ENCODE measurements at regions not wholly inside any gene's neighbourhood (a gene's known extent, or its start where the extent isn't known, plus 50 kb on each side); places are given as distances from the start of the nearest gene placed in this dataset.

DNA sequence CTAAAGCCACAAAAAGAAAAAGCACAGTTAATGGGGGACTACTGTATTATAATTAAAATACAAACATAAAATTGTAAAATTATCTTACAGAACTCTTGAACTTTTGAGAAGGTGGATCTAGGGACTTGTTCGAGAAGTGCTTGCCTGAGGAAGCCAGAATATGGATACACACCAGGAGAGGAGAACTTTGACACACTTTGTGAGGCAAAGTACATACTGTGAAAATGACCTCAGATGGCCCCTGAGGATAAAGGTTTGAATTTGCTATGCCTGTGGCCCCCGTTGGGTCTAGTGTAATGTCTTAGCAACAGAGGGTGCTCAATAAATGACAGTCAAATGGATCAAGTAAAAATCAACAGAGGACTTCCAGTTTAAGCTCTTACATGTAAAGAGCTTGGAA is 148.2 kb upstream of the CYP1B1 start:
- no TSS peak for BruUV-seq (replicated peaks)
- intact Hi-C loops (cut with micrococcal nuclease): no loop called here
- WGBS (ENCODE audit: insufficient coverage, low coverage, missing lambda C conversion rate): 0% methylated on average over 2 of the region's 2 CpGs
- Histone ChIP-seq H3K36me3 (ENCODE audit: control insufficient read depth, insufficient read depth, low read length) (no peaks in the 10 kb centered on the region), H3K4me1 (replicated peaks in 1 of 2; ENCODE audit: control insufficient read depth in 2 of 2, insufficient read depth in 2 of 2, low read length in 2 of 2) (no peaks in the 10 kb centered on the region), H3K4me2 (ENCODE audit: insufficient read depth, low read length) (no peak overlapping the region), H3K27me3 (ENCODE audit: control insufficient read depth in 2 of 2, insufficient read depth in 2 of 2, low read length in 2 of 2) (0 out of 5 replicates have a peak, but pooled peaks cover 0 to 2% of the 10 kb centered on the region in 2 experiments), H3K4me3 (no peak overlapping the region), H3K9ac (ENCODE audit: insufficient read depth in 1 of 2, low read depth in 2 of 2, low read length in 2 of 2) (no peak overlapping the region), H2AFZ (ENCODE audit: low read depth, low read length) (no peak overlapping the region), H3K9me1 (ENCODE audit: control insufficient read depth, insufficient read depth, low read length) (no peaks in the 10 kb centered on the region), H3K9me3 (replicated peaks; ENCODE audit: control insufficient read depth, insufficient read depth, low read depth, low read length) (no peaks in the 10 kb centered on the region), H3K79me2 (ENCODE audit: control insufficient read depth, insufficient read depth, low read length) (no peaks in the 10 kb centered on the region), H3K27ac (ENCODE audit: extremely low read depth, low read depth, low read length) (no peak overlapping the region), H4K20me1 (replicated peaks; ENCODE audit: control insufficient read depth, insufficient read depth, low read length) (no peaks in the 10 kb centered on the region)
- POLR2A ChIA-PET: no interaction called here
- CTCF ChIA-PET (ENCODE audit: low intra/inter-chr PET ratio): no interaction called here
- in situ Hi-C loops (cut with MboI): no loop called here
- no peak for TF ChIP-seq OTX1 (CRISPR knock-in tag; IDR thresholded peaks at IDR 0.05)
- TF ChIP-seq RHOXF2B (CRISPR knock-in tag; conservative IDR thresholded peaks at IDR 0.05): no peak
- no peak for TF ChIP-seq NFRKB (IDR thresholded peaks at IDR 0.05; ENCODE audit: low read depth)
- no peak for TF ChIP-seq ZNF780A (CRISPR knock-in tag; IDR thresholded peaks at IDR 0.05)
- TF ChIP-seq, protein P1, sequence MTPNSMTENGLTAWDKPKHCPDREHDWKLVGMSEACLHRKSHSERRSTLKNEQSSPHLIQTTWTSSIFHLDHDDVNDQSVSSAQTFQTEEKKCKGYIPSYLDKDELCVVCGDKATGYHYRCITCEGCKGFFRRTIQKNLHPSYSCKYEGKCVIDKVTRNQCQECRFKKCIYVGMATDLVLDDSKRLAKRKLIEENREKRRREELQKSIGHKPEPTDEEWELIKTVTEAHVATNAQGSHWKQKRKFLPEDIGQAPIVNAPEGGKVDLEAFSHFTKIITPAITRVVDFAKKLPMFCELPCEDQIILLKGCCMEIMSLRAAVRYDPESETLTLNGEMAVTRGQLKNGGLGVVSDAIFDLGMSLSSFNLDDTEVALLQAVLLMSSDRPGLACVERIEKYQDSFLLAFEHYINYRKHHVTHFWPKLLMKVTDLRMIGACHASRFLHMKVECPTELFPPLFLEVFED (CRISPR knock-in tag; conservative IDR thresholded peaks at IDR 0.05): no peak
- TF ChIP-seq SETDB1 (IDR thresholded peaks at IDR 0.05; ENCODE audit: low read length): no peak
- no peak for TF ChIP-seq CHD4 (IDR thresholded peaks at IDR 0.05; ENCODE audit: insufficient read depth, insufficient replicate concordance, low read depth, low read length, poor library complexity, severe bottlenecking)
- no peak for TF ChIP-seq MTA3 (IDR thresholded peaks at IDR 0.05; ENCODE audit: borderline replicate concordance)
- TF ChIP-seq SAP30 (IDR thresholded peaks at IDR 0.05; ENCODE audit: borderline replicate concordance, insufficient read depth, low read depth, low read length, poor library complexity, severe bottlenecking): no peak
- no peak for TF ChIP-seq TCF7 (IDR thresholded peaks at IDR 0.05; ENCODE audit: borderline replicate concordance)
- TF ChIP-seq, protein P2, sequence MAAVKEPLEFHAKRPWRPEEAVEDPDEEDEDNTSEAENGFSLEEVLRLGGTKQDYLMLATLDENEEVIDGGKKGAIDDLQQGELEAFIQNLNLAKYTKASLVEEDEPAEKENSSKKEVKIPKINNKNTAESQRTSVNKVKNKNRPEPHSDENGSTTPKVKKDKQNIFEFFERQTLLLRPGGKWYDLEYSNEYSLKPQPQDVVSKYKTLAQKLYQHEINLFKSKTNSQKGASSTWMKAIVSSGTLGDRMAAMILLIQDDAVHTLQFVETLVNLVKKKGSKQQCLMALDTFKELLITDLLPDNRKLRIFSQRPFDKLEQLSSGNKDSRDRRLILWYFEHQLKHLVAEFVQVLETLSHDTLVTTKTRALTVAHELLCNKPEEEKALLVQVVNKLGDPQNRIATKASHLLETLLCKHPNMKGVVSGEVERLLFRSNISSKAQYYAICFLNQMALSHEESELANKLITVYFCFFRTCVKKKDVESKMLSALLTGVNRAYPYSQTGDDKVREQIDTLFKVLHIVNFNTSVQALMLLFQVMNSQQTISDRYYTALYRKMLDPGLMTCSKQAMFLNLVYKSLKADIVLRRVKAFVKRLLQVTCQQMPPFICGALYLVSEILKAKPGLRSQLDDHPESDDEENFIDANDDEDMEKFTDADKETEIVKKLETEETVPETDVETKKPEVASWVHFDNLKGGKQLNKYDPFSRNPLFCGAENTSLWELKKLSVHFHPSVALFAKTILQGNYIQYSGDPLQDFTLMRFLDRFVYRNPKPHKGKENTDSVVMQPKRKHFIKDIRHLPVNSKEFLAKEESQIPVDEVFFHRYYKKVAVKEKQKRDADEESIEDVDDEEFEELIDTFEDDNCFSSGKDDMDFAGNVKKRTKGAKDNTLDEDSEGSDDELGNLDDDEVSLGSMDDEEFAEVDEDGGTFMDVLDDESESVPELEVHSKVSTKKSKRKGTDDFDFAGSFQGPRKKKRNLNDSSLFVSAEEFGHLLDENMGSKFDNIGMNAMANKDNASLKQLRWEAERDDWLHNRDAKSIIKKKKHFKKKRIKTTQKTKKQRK (IDR thresholded peaks at IDR 0.05; ENCODE audit: borderline replicate concordance, low read depth, low read length): no peak
- TF ChIP-seq TEAD1 (CRISPR knock-in tag; IDR thresholded peaks at IDR 0.05): no peak
- no peak for TF ChIP-seq MLX (CRISPR knock-in tag; conservative IDR thresholded peaks at IDR 0.05)
- TF ChIP-seq TEAD2 (tag; IDR thresholded peaks at IDR 0.05): no peak
- no peak for TF ChIP-seq CBFB (CRISPR knock-in tag; IDR thresholded peaks at IDR 0.05)
- TF ChIP-seq ZNF444 (CRISPR knock-in tag; IDR thresholded peaks at IDR 0.05): no peak
- no peak for TF ChIP-seq BRCA1 (IDR thresholded peaks at IDR 0.05)
- no peak for TF ChIP-seq BRCA1 (CRISPR knock-in tag; IDR thresholded peaks at IDR 0.05)
- TF ChIP-seq ZNF561 (CRISPR knock-in tag; conservative IDR thresholded peaks at IDR 0.05): no peak
- TF ChIP-seq PTRF (tag; IDR thresholded peaks at IDR 0.05): no peak
- no peak for FAIRE-seq
- no peak for DNase-seq (ENCODE audit: extremely low read depth in 1 of 4, low spot score in 3 of 4)
- ATAC-seq: no peak

Data from K562 (cell line).